Heart left ventricle (tissue), 16 donors: ENCODE measurements at regions not wholly inside any gene's neighbourhood (a gene's known extent, or its start where the extent isn't known, plus 50 kb on each side); places are given as distances from the start of the nearest gene placed in this dataset.
A peak's percentile ranks its signal among the peaks of the same experiment; 100 is the strongest.

Source experiments
- ATAC-seq, 4 donors: fragments of 200-7000 bp; cut with Tn5 transposase; one replicate each; pipeline ENCODE4 v1.9.1; 2020 to 2022; ENCODE audit warnings: moderate library complexity in 4 of 4, mild to moderate bottlenecking in 3 of 4, moderate number of reproducible peaks in 1 of 4
- DNase-seq, 5 donors: peaks; one replicate each; pipeline ENCODE4 v3.0.0-alpha.2; 2020
- H3K27ac ChIP-seq, 12 donors: fragments of 200-600 bp; sonication (generic) in 4 of 12; one replicate each; pipeline versions ENCODE4 v1.5.0 to v1.8.0; 2016 to 2022; ENCODE audit warnings: mild to moderate bottlenecking in 2 of 12
- H3K27me3 ChIP-seq, 9 donors: fragments of 200-600 bp; sonication (generic) in 2 of 9; one replicate each; pipeline versions ENCODE4 v1.5.1 to v1.8.0; 2016 to 2022; ENCODE audit warnings: mild to moderate bottlenecking in 3 of 9
- H3K36me3 ChIP-seq, 9 donors: fragments of 200-600 bp; sonication (generic) in 2 of 9; one replicate each; pipeline versions ENCODE4 v1.5.0 to v1.8.0; 2018 to 2022; ENCODE audit warnings: mild to moderate bottlenecking in 2 of 9
- H3K4me1 ChIP-seq, 12 donors: fragments of 200-600 bp; sonication (generic) in 4 of 12; one replicate each; pipeline versions ENCODE4 v1.5.0 to v1.8.0; 2016 to 2022; ENCODE audit warnings: mild to moderate bottlenecking in 3 of 12
- H3K4me3 ChIP-seq, 12 donors: fragments of 200-600 bp; sonication (generic) in 4 of 12; one replicate each; pipeline versions ENCODE4 v1.5.0 to v1.8.0; 2017 to 2022; ENCODE audit warnings: mild to moderate bottlenecking in 9 of 12, moderate library complexity in 4 of 12
- H3K9me3 ChIP-seq, 12 donors: fragments of 200-600 bp; sonication (generic) in 4 of 12; one replicate each; pipeline versions ENCODE4 v1.5.0 to v1.8.0; 2016 to 2022; ENCODE audit warnings: mild to moderate bottlenecking in 1 of 12
- CTCF ChIP-seq, 12 donors: fragments of 200-600 bp; sonication (generic) in 4 of 12; IDR thresholded peaks; one replicate each; pipeline versions ENCODE4 v1.5.0 to v1.8.0; 2018 to 2022; ENCODE audit warnings: antibody characterized with exemption in 12 of 12, mild to moderate bottlenecking in 5 of 12
- POLR2A ChIP-seq, 2 donors: fragments of 450-650 bp; IDR thresholded peaks; one replicate each; pipeline ENCODE4 v1.6.1; 2017; ENCODE audit warnings: antibody characterized with exemption in 2 of 2, mild to moderate bottlenecking in 2 of 2, moderate library complexity in 2 of 2
- WGBS, 4 donors: extraction: QIAGEN DNeasy Blood & Tissue Kit in 2 of 4; methylation state at CpG; one replicate each; pipeline versions ENCODE4 v1.1.5 to v1.1.7; 2013 to 2018; 5-methylcytosine and 5-hydroxymethylcytosine counted together
- intact Hi-C, 10 donors: fragments of 100-400 bp; cut with DNase I; formaldehyde crosslinking; loops; one replicate each; pipeline versions ENCODE4 v1.11.1 to v1.14.2; 2022
- donor health status: ischemic (EF 13 %, LVEDD 7.1; RV severe dilation, severe dysfunction).
- donor health status: healthy with polysubstance abuse.
- donor health status: DM: no; HTN: yes; CAD: no.
- donor health status: DM: no; HTN: no; CAD: no.
- donor health status: ischemic (EF 25% LVEDD 6.9; RV normal size, moderate dysfunction).
- donor health status: ischemic (EF 25% LVEDD 5.7; RV mildly dilated, moderate dysfunction).
- donor health status: healthy.
- donor health status: DM: yes; HTN: yes; CAD: no.
- donor health status: ischemic (EF 35%, LVEDD 5.7; RV mildly dilated, moderate dysfunction).
- donor health status: nonischemic (EF 11% LVEDD 7.7; RV severe dilation, severe dysfunction).
- donor health status: DM: yes; HTN: yes; CAD: no.
- donor health status: PGD.
- donor health status: ischemic (EF 29% LVEDD 5.4; RV normal size, mild dysfunction).
- donor health status: nonischemic (EF 23%, LVEDD 6.1; RV moderate dilation, normal function).

- DNase-seq (peak in 1 of 5 donors; percentile 26), ATAC-seq (peak in 1 of 4 donors; percentile 31)
- TF ChIP-seq POLR2A (IDR thresholded peaks at IDR 0.05) = no peak
- no peak for TF ChIP-seq CTCF (IDR thresholded peaks at IDR 0.05)
- intact Hi-C loops = no loop called here
- peaks cover 0 to 6% (median 0%) of the 10 kb centered on the region in 12 donors for H3K9me3 ChIP-seq
- WGBS, 4 donors = 21 to 23% (median 22%) methylated on average over 17 of the region's 17 CpGs
- peak overlapping the region in 4 of 12 donors; percentile 6 to 28 (median 21) for H3K4me3 ChIP-seq
- H3K36me3 ChIP-seq = no peaks in the 10 kb centered on the region
- peak overlapping the region in 4 of 12 donors; percentile 9 to 50 (median 28) for H3K27ac ChIP-seq
- H3K27me3 ChIP-seq = no peaks in the 10 kb centered on the region
- H3K4me1 ChIP-seq = peaks cover 0 to 25% (median 11%) of the 10 kb centered on the region in 12 donors
Observed at GRCh38 chr10:30219971-30220751, 128.9 kb downstream of the MTPAP start.

DNA sequence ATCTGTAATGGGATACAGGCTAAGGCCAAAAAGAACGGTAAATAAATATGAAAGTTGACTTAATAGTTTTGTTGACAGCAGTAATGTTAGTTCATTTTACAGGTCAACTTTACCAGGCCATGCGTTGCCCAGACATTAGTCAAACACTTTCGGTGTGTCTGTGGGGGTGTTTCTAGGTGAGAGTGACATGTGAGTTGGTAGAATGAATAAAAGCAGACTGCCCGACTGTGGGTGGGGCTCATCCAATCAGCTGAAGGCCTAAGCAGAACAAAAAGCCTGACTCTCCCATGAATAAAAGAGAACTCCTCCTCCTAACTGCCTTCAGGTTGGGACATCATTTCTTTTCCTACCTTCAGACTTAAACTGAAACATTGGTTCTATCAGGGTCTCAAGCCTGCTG is 132.3 kb downstream of the MTPAP start:
- intact Hi-C loops = loop anchor here in 1 of 10 donors (1.0 kb wide), 1 partner anchor 10 kb away; no protein-coding TSS in a partner anchor
- Histone ChIP-seq H3K9me3 (peaks cover 0 to 6% (median 0%) of the 10 kb centered on the region in 12 donors), H3K27ac (peak overlapping the region in 6 of 12 donors; percentile 44 to 71 (median 52)), H3K36me3 (no peaks in the 10 kb centered on the region), H3K4me1 (peaks cover 0 to 29% (median 14%) of the 10 kb centered on the region in 12 donors), H3K27me3 (no peaks in the 10 kb centered on the region), H3K4me3 (no peak overlapping the region)
- ATAC-seq (no peak), DNase-seq (no peak)
- WGBS, 4 donors = 73 to 82% (median 76%) methylated on average over 4 of the region's 4 CpGs
- TF ChIP-seq POLR2A (IDR thresholded peaks at IDR 0.05) (no peak), CTCF (IDR thresholded peaks at IDR 0.05) (no peak)

DNA sequence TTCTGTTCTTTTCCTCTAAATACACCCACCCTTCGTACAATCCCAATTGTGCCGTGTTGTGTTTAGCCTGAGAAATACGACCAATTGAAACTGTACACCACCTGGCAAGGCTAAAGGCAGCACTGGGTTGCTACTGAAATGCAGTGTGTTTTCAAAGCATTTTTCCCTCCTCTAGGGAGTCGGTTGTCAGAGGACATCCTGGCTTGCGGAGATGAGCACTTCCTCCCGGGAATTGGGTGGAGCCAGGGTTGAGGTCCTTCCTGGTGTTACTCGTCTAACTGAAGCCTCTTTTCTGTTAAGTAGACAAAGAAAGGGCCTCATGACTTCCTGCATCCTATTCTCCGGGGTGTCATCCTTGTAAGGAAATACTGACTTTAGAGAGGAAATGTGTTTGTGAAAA is 133.5 kb downstream of the MTPAP start:
- intact Hi-C loops = loop anchor here in 1 of 10 donors (1.0 kb wide), 1 partner anchor 12 kb away; no protein-coding TSS in a partner anchor
- 35 to 44% (median 37%) methylated on average over 8 of the region's 8 CpGs for WGBS, 4 donors
- H3K27ac ChIP-seq = peak overlapping the region in 10 of 12 donors; percentile 25 to 71 (median 58)
- DNase-seq (peak in 4 of 5 donors; percentile 49 to 66 (median 62)), ATAC-seq (peak in 3 of 4 donors; percentile 73 to 93 (median 77))
- H3K36me3 ChIP-seq = no peaks in the 10 kb centered on the region
- TF ChIP-seq CTCF (IDR thresholded peaks at IDR 0.05) = no peak
- TF ChIP-seq POLR2A (IDR thresholded peaks at IDR 0.05) = no peak
- H3K4me1 ChIP-seq = peaks cover 0 to 27% (median 12%) of the 10 kb centered on the region in 12 donors
- H3K27me3 ChIP-seq = no peaks in the 10 kb centered on the region
- peaks cover 0 to 6% (median 0%) of the 10 kb centered on the region in 12 donors for H3K9me3 ChIP-seq
- peak overlapping the region in 1 of 12 donors; percentile 10 for H3K4me3 ChIP-seq

- ATAC-seq (no peak), DNase-seq (no peak)
- Histone ChIP-seq H3K27me3 (no peaks in the 10 kb centered on the region), H3K27ac (peak overlapping the region in 10 of 12 donors; percentile 25 to 71 (median 58)), H3K4me3 (no peak overlapping the region), H3K36me3 (no peaks in the 10 kb centered on the region), H3K4me1 (peaks cover 0 to 23% (median 8%) of the 10 kb centered on the region in 12 donors), H3K9me3 (peaks cover 0 to 6% (median 0%) of the 10 kb centered on the region in 12 donors)
- TF ChIP-seq CTCF (IDR thresholded peaks at IDR 0.05) (no peak), POLR2A (IDR thresholded peaks at IDR 0.05) (no peak)
- WGBS, 4 donors = 51 to 69% (median 65%) methylated on average over 2 of the region's 2 CpGs
- intact Hi-C loops = no loop called here
Observed at GRCh38 chr10:30215141-30215540, 133.9 kb downstream of the MTPAP start.
